Non-pigmented ciliary epithelial cell (primary cell): ENCODE measurements at regions not wholly inside any gene's neighbourhood (a gene's known extent, or its start where the extent isn't known, plus 50 kb on each side); places are given as distances from the start of the nearest gene placed in this dataset.
A peak's percentile ranks its signal among the peaks of the same experiment; 100 is the strongest.

Experiments
- DNase-seq: peaks from one replicate; pipeline ENCODE4 v3.0.0-alpha.2; 2010; ENCODE audit warnings: low read depth

DNA sequence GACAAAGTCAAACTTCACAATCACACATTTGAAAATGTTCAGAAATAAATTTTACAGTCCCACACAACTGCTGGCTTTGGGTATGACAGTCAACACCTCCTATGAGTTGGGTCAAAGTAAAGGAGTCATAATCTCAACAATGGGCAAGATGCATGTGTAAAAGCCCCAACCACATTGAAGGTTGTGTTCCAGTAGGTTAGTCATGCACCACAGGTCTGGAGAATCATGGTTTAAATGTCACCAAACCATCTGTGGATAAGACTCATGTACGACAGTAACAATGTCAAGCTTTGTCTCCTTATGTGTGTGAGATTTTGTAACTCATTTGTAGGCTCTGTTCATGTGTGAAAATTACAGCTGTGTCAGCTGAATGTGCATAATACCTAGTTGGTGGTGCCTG lies 1065.7 kb upstream of the AMELY start:
- no peak for DNase-seq

DNA sequence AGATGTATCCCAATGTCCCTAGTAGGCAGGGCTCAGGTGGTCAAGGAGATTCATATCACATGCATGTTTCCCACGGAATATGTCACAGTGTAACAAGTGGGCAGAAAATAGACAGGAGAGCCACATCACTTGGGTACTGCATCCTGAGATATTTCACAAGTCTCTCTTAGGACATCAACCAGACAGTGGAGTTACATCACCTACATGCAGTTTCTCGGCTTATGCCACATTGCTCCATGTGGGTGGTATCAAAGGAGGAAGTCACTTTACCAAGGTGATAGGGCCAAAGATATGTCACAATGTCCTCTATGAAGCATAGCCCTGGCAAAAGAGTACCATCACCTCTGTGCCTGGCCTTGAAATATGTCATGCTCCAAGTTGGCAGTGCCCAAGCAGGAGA lies 1056.7 kb upstream of the AMELY start:
- no peak for DNase-seq

GRCh38 chrY:7966916-7967315 lies 1055.4 kb upstream of the AMELY start:
- no peak for DNase-seq

GRCh38 chrY:7963393-7963792 lies 1051.8 kb upstream of the AMELY start:
- no peak for DNase-seq

- no peak for DNase-seq
These were observed 1050.8 kb upstream of the AMELY start for GRCh38 chrY:7962350-7962749.

DNA sequence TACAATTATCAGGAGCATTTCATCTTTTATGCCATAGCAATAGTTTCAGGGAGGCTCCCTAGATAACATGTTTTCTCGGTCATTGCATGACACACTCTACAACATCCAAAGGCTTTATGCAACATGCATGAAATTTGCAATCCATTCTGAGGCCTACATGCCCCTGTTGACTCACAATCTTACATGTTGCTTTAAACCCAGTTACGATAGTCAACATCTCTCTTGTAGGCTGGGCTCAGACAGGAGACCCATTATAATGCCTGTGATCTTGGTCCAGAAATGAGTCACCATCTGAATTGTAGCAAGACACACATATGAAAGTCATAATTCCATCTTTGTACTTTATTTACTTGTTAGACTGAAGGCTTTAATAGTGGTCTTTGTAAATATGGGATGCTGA lies 1050.3 kb upstream of the AMELY start:
- DNase-seq = no peak

DNA sequence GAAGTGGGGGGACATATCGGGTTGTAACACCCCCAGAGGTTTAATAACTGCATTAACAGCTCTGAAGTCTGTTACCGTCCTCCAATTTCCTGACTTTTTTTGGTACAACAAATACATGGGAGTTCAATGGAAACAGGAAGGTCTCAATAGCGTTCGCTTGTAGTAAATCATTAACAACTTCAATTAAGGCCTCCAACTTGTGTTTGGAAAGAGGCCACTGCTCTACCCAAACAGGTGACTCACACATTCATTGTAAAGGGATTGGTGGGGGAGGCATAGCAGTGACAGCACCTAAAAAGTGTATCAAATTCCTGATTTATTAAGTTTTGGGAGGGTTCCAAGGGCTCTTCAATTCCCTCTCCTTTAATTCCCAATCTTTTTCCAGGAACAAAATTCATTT lies 1046.2 kb upstream of the AMELY start:
- no peak for DNase-seq

DNA sequence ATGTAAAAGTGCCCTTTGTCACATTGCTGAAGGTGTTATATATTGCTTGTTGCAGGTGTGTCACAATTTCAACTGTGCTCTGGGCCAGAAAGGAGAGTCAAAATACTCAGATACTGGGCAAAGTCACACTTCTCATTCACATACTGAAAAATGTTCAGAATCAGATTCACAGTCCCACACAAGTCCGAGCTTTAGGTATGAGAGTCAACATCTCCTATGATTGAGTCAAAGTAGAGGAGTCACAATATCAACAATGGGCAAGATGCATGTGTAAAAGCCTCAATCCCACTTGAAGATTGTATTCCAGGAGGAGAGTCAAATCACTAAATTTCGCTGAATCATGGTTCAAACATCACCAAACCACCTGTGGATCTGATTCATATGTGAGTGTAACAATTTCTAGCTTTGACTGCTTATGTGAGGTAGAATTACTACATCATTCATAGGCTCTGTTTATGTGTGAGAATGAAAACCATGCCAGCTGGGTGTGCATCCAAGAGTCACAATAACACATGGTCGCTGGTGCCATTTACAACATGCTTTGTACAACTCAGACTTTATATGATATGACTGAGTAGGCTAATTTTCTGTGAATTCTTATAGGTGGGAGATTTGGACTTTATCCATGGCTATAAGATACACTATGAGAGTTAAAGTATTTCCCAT lies 1039.8 kb upstream of the AMELY start:
- no peak for DNase-seq

- no peak for DNase-seq
These were observed 1032.6 kb upstream of the AMELY start for GRCh38 chrY:7944135-7944534.

GRCh38 chrY:7942711-7943110 lies 1031.2 kb upstream of the AMELY start:
- no peak for DNase-seq

DNA sequence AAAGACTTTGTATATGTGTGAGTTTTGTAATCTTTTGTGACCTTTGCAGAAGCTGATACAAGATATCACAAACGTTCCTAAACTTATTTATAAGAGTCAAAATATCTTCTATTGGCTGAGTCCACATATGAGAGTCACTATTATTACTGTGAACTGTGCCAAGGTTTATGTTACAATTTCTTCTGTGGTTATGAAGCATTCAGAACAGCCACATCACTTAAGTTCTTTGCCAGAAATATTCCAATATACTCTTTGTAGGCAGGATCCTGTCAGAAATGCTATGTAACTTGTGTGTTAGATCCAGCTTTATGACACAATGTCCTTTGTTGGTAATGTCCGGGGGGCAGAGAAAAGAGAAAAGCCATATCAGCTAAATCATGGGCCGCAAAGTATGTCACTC lies 1030.3 kb upstream of the AMELY start:
- no peak for DNase-seq

DNA sequence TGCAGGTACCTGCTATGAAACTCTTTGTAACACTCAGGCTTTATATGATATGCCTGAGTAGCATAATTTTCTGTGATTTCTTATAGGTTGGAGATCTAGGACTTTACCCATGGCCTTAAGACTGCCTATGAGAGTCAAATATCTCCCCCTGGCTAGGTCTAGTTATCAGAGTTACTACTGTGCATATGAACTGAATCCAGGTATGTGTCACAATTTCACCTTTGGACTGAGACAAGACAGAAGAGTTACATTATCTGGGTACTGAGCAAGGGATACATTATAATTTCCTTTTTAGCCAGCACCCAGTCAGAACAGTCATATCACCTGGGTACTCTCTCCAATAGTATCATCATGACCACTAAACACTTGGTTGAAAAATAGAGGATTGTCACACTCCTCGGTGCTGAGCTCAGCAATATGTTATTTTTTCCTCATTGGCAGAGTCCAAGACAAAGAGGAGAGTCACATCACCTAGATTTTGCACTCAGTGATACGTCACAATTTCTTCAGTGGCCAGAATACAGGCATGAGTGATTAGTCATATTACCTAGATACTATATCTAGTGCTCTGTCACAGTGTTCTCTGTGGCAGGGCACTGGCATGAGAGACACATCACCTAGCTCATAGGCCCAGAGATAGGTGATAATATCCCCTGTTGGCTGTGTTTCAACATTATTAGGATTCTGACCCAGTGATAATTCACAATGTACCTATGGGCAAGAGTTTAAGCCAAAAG lies 1027.6 kb upstream of the AMELY start:
- no peak for DNase-seq

- DNase-seq = no peak
These were observed 1025.3 kb upstream of the AMELY start for GRCh38 chrY:7936831-7937230.

- peak; percentile 32 for DNase-seq
These were observed 1024.5 kb upstream of the AMELY start for GRCh38 chrY:7936046-7936445.

DNA sequence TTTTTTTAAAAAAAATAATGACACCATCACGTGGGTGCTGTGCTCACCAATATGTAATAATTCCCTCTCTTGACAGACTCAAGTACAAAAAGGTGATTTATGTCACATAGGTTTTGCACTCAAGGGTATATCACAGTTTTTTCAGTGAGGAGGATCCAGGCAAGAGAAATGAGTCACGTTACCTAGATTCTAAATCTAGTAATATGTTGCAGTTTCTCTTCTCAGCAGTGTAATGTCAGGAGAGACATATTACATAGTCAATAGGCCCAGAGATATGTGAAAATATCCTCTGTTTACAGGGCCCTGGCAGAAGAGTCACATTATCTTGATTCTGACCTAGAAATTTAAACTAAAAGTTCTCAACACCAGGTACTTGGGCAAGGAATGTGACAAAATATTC lies 1024.1 kb upstream of the AMELY start:
- DNase-seq = no peak

DNA sequence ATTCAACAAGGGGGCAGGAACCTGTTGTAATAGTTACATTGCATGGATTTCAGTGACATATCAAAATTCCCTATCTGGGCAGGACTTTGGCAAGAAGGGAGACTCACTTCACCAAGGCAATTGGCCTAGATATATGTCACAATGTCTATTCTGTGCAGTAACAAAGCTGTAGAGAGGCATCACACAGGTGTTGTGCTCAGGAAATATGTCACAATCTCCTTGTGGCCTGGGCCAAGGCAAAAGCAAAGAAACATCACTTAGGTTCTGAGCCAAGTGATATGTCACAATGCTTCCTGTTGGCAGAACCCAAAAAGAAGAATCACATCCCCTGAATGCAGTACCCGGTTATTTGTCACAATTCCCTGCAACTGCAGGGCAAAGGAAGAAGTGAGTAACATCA lies 1020.9 kb upstream of the AMELY start:
- no peak for DNase-seq

GRCh38 chrY:7929866-7930265 lies 1018.3 kb upstream of the AMELY start:
- DNase-seq = no peak

GRCh38 chrY:7924059-7924458 lies 1012.5 kb upstream of the AMELY start:
- DNase-seq = no peak

GRCh38 chrY:7923476-7924017 lies 1012.0 kb upstream of the AMELY start:
- DNase-seq = no peak

GRCh38 chrY:7920382-7920781 lies 1008.8 kb upstream of the AMELY start:
- DNase-seq = no peak

- DNase-seq = no peak
These were observed 977.0 kb upstream of the AMELY start for GRCh38 chrY:7888506-7888905.

DNA sequence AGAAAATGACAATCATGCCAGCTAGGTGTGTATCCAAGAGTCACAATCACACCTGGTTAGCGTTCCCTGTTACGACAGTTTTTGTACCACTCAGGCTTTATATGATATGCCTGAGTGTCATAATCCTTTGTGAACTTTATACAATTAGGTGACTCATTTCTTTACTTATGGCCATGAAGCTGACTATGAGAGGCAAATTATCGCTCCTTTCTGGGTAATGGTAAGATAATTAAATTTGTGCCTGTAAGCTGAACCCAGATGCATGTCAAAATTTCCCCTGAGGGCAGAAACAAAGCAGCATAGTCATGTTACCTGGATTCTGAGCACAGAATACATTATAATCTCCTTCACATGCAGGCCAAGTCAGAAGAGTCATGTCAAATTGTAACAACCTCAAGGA lies 970.1 kb upstream of the AMELY start:
- no peak for DNase-seq

- no peak for DNase-seq
These were observed 967.7 kb upstream of the AMELY start for GRCh38 chrY:7879245-7879644.

GRCh38 chrY:7878719-7879118 lies 967.2 kb upstream of the AMELY start:
- DNase-seq = no peak
